ENCODE measurements at regions not wholly inside any gene's neighbourhood (a gene's known extent, or its start where the extent isn't known, plus 50 kb on each side); places are given as distances from the start of the nearest gene placed in this dataset.
A peak's percentile ranks its signal among the peaks of the same experiment; 100 is the strongest.
"Not testable (repeated sequence)": the region's sequence is repeated elsewhere in the genome, so short reads cannot be mapped to it uniquely, and the experiment has no call there.

- peaks cover 0 to 5% (median 0%) of the 10 kb centered on the region in 4 donors for H3K4me1 ChIP-seq
- no peak overlapping the region for H3K4me3 ChIP-seq
- H3K9me3 ChIP-seq: no peaks in the 10 kb centered on the region
- no peak for ATAC-seq (ENCODE audit: low FRiP score in 2 of 2)
- H3K36me3 ChIP-seq: no peaks in the 10 kb centered on the region
- WGBS, 2 donors: 60 to 62% methylated on average over 11 of the region's 11 CpGs
- no peak for DNase-seq
- H3K27me3 ChIP-seq: no peaks in the 10 kb centered on the region
- no peak for TF ChIP-seq CTCF (IDR thresholded peaks at IDR 0.05)
- no peak for TF ChIP-seq POLR2A (IDR thresholded peaks at IDR 0.05)
- no peak for TF ChIP-seq POLR2AphosphoS5 (IDR thresholded peaks at IDR 0.05)
- no peak for TF ChIP-seq EP300 (IDR thresholded peaks at IDR 0.05)
- no peak overlapping the region for H3K27ac ChIP-seq
These were observed 275.4 kb downstream of the TTC6 start for GRCh38 chr14:37870632-37871346.

- H3K27me3 ChIP-seq; H3K9me3 ChIP-seq; H3K27ac ChIP-seq; H3K4me3 ChIP-seq; ATAC-seq (ENCODE audit: low FRiP score in 2 of 2); H3K36me3 ChIP-seq; H3K4me1 ChIP-seq: not testable (repeated sequence)
- 92 to 94% methylated on average over 10 of the region's 10 CpGs for WGBS, 2 donors
- DNase-seq: peak in 1 of 2 donors; percentile 9
These were observed 278.6 kb downstream of the TTC6 start for GRCh38 chr14:37874065-37874428.

- peak in 1 of 2 donors; percentile 84 for DNase-seq
These were observed 279.1 kb downstream of the TTC6 start for GRCh38 chr14:37874429-37875109.

GRCh38 chr14:37888234-37888633 is 292.8 kb downstream of the TTC6 start:
- Histone ChIP-seq H3K4me3 (no peak overlapping the region), H3K27me3 (no peaks in the 10 kb centered on the region), H3K4me1 (no peaks in the 10 kb centered on the region), H3K27ac (no peak overlapping the region), H3K9me3 (no peaks in the 10 kb centered on the region), H3K36me3 (no peaks in the 10 kb centered on the region)
- DNase-seq (no peak), ATAC-seq (ENCODE audit: low FRiP score in 2 of 2) (no peak)
- TF ChIP-seq POLR2AphosphoS5 (IDR thresholded peaks at IDR 0.05): no peak
- TF ChIP-seq CTCF (IDR thresholded peaks at IDR 0.05): no peak
- TF ChIP-seq EP300 (IDR thresholded peaks at IDR 0.05): no peak
- TF ChIP-seq POLR2A (IDR thresholded peaks at IDR 0.05): no peak
- WGBS, 2 donors: 91 to 93% methylated on average over 1 of the region's 1 CpG

More at GRCh38 chr14:37874429-37875109, 279.1 kb downstream of the TTC6 start:
- H3K27me3 ChIP-seq: no peaks in the 10 kb centered on the region
- H3K4me1 ChIP-seq: peaks cover 0 to 5% (median 0%) of the 10 kb centered on the region in 4 donors
- peak; percentile 64 to 91 (median 82) for TF ChIP-seq CTCF (IDR thresholded peaks at IDR 0.05)
- TF ChIP-seq EP300 (IDR thresholded peaks at IDR 0.05): no peak
- no peak overlapping the region for H3K4me3 ChIP-seq
- H3K27ac ChIP-seq: no peak overlapping the region
- H3K9me3 ChIP-seq: no peaks in the 10 kb centered on the region
- peak; percentile 93 to 94 for ATAC-seq (ENCODE audit: low FRiP score in 2 of 2)
- no peaks in the 10 kb centered on the region for H3K36me3 ChIP-seq
- 35% methylated on average over 15 of the region's 15 CpGs for WGBS, 2 donors

- TF ChIP-seq CTCF (IDR thresholded peaks at IDR 0.05): no peak
- TF ChIP-seq POLR2A (IDR thresholded peaks at IDR 0.05): no peak
- TF ChIP-seq POLR2AphosphoS5 (IDR thresholded peaks at IDR 0.05): no peak
- no peak for TF ChIP-seq EP300 (IDR thresholded peaks at IDR 0.05)
- DNase-seq (no peak), ATAC-seq (ENCODE audit: low FRiP score in 2 of 2) (peak in 1 of 2 donors; percentile 21)
- H3K4me1 ChIP-seq: no peaks in the 10 kb centered on the region
- no peaks in the 10 kb centered on the region for H3K9me3 ChIP-seq
- no peak overlapping the region for H3K27ac ChIP-seq
- no peak overlapping the region for H3K4me3 ChIP-seq
- WGBS, 2 donors: 47 to 51% methylated on average over 5 of the region's 5 CpGs
- H3K27me3 ChIP-seq: no peaks in the 10 kb centered on the region
- H3K36me3 ChIP-seq: no peaks in the 10 kb centered on the region
These were observed 293.7 kb downstream of the TTC6 start for GRCh38 chr14:37889087-37889486.

All from upper lobe of left lung (tissue), 6 donors.